HepG2 (cell line): ENCODE measurements at regions not wholly inside any gene's neighbourhood (a gene's known extent, or its start where the extent isn't known, plus 50 kb on each side); places are given as distances from the start of the nearest gene placed in this dataset.
"Not testable (repeated sequence)": the region's sequence is repeated elsewhere in the genome, so short reads cannot be mapped to it uniquely, and the experiment has no call there.

Source experiments
- ATAC-seq: fragments of 200-7000 bp; cut with Tn5 transposase; 3 replicates; pipeline ENCODE4 v1.9.1; 2020; ENCODE audit warnings: mild to moderate bottlenecking, moderate library complexity
- BruUV-seq: library from RNA; stranded (reverse); fragments of 400-500 nt; replicated peaks from 2 replicates; lab custom pipeline; 2021; lab: Mats Ljungman, UMichigan
- CTCF ChIA-PET: fragments of 300-600 bp; formaldehyde crosslinking; extraction: SDS; loops from one replicate; lab custom pipeline; 2021; ENCODE audit warnings: low total read pairs, inconsistent platforms, low intra/inter-chr PET ratio; lab: Yijun Ruan, JAX
- POLR2A ChIA-PET: fragments of 350-600 bp; sonication (Branson Sonifier 250); formaldehyde crosslinking; loops from one replicate; lab custom pipeline; 2020; ENCODE audit warnings: antibody characterized with exemption, inconsistent platforms; lab: Yijun Ruan, JAX
- DNase-seq: peaks from one replicate; pipeline ENCODE4 v3.0.0-alpha.2; 2015; ENCODE audit warnings: low spot score
- FAIRE-seq: peaks from 3 replicates; lab custom pipeline; 2011; peaks lifted over from hg19 to GRCh38; lab: Jason Lieb, UNC
- H2AFZ ChIP-seq: one replicate; pipeline ENCODE4 v1.6.1; 2011; ENCODE audit warnings: low read length, inconsistent platforms
- H3K27ac ChIP-seq: fragments of 300-600 bp; 3 replicates; pipeline ENCODE4 v1.8.0; 2011; ENCODE audit warnings: mixed run types, mild to moderate bottlenecking, mixed read lengths, low read length, inconsistent platforms; ENCODE audit not compliant: insufficient read depth; ENCODE audit errors: extremely low read length
- H3K27me3 ChIP-seq, 2 experiments: fragments of 200-600 bp in 1 of 2; 2 replicates in 1 of 2; 3 replicates in 1 of 2; pipeline versions ENCODE4 v1.6.0 to v1.8.0; 2011; ENCODE audit warnings: low read length in 2 of 2, mild to moderate bottlenecking in 2 of 2, moderate library complexity in 2 of 2, inconsistent platforms in 1 of 2; ENCODE audit not compliant: insufficient read depth in 2 of 2, control insufficient read depth in 1 of 2
- H3K36me3 ChIP-seq, 2 experiments: fragments of 200-600 bp in 1 of 2; replicated peaks in 1 of 2; 2 replicates in 1 of 2; 3 replicates in 1 of 2; pipeline versions ENCODE4 v1.5.1 to v1.8.0; 2011; ENCODE audit warnings: low read length in 2 of 2, inconsistent platforms in 1 of 2; ENCODE audit not compliant: insufficient read depth in 2 of 2, control insufficient read depth in 1 of 2
- H3K4me1 ChIP-seq: 2 replicates; pipeline ENCODE4 v1.5.1; 2012; ENCODE audit warnings: low read length, inconsistent platforms; ENCODE audit not compliant: insufficient read depth
- H3K4me2 ChIP-seq: 2 replicates; pipeline ENCODE4 v1.6.0; 2011; ENCODE audit warnings: low read depth, low read length, inconsistent platforms
- H3K4me3 ChIP-seq, 3 experiments: fragments of 200-600 bp in 1 of 3; sonication (generic), shearing (Covaris generic) in 1 of 3; replicated peaks in 1 of 3; 2 replicates each; pipeline ENCODE4 v1.5.1; 2011 to 2016; ENCODE audit warnings: low read length in 3 of 3, inconsistent platforms in 2 of 3, low read depth in 2 of 3, mild to moderate bottlenecking in 2 of 3, control low read depth in 1 of 3, mixed read lengths in 1 of 3; ENCODE audit not compliant: insufficient read depth in 1 of 3
- H3K79me2 ChIP-seq: one replicate; pipeline ENCODE4 v1.6.1; 2011; ENCODE audit warnings: low read length, inconsistent platforms; ENCODE audit not compliant: insufficient read depth
- H3K9ac ChIP-seq: 2 replicates; pipeline ENCODE4 v1.6.0; 2011; ENCODE audit warnings: mild to moderate bottlenecking, low read depth, low read length, inconsistent platforms; ENCODE audit not compliant: insufficient read depth
- H3K9me3 ChIP-seq: 2 replicates; pipeline ENCODE4 v1.5.1; 2012; ENCODE audit warnings: mild to moderate bottlenecking, low read length
- H4K20me1 ChIP-seq: 2 replicates; pipeline ENCODE4 v1.6.0; 2011; ENCODE audit warnings: inconsistent platforms, mild to moderate bottlenecking, low read length, moderate library complexity; ENCODE audit not compliant: insufficient read depth
- ATF7 ChIP-seq, 2 experiments: fragments of 450-650 bp in 1 of 2; sonication (generic) in 1 of 2; formaldehyde crosslinking in 1 of 2; IDR thresholded peaks; 2 replicates each; pipeline versions ENCODE4 v1.4.0 to v1.6.1; 2016 to 2020; ENCODE audit warnings: antibody characterized with exemption in 1 of 2, mild to moderate bottlenecking in 1 of 2, missing genetic modification reagents in 1 of 2
- CREB1 ChIP-seq, 2 experiments: fragments of 450-650 bp in 1 of 2; IDR thresholded peaks; 2 replicates each; pipeline ENCODE4 v1.6.1; 2016 to 2017; ENCODE audit warnings: control low read depth in 1 of 2, mild to moderate bottlenecking in 1 of 2, missing compliant biosample characterization in 1 of 2, missing genetic modification characterization in 1 of 2
- EZH2 ChIP-seq: conservative IDR thresholded peaks from 2 replicates; pipeline ENCODE4 v1.6.1; 2012; ENCODE audit warnings: mild to moderate bottlenecking, low read depth, low read length, moderate library complexity
- GABPB1 ChIP-seq: IDR thresholded peaks from 2 replicates; pipeline ENCODE4 v1.6.1; 2016; ENCODE audit warnings: mild to moderate bottlenecking, missing genetic modification reagents, moderate library complexity, missing compliant biosample characterization
- SRF ChIP-seq: IDR thresholded peaks from 2 replicates; pipeline ENCODE4 v1.6.1; 2011; ENCODE audit warnings: mild to moderate bottlenecking, low read depth, low read length, moderate library complexity
- ZKSCAN1 ChIP-seq: fragments of 150-350 bp; IDR thresholded peaks from 2 replicates; pipeline ENCODE4 v1.6.1; 2014; ENCODE audit warnings: low read length
- ZNF225 ChIP-seq: sonication (generic); formaldehyde crosslinking; IDR thresholded peaks from 2 replicates; pipeline ENCODE4 v1.4.0; 2020; ENCODE audit warnings: mild to moderate bottlenecking, missing genetic modification reagents
- ZNF280B ChIP-seq: sonication (generic); formaldehyde crosslinking; IDR thresholded peaks from 2 replicates; pipeline ENCODE4 v1.5.0; 2020; ENCODE audit warnings: missing genetic modification reagents, mild to moderate bottlenecking, borderline replicate concordance
- ZNF451 ChIP-seq: sonication (generic); formaldehyde crosslinking; IDR thresholded peaks from 2 replicates; pipeline ENCODE4 v1.5.0; 2020; ENCODE audit warnings: mild to moderate bottlenecking, missing genetic modification reagents
- ZNF800 ChIP-seq: sonication (generic); formaldehyde crosslinking; IDR thresholded peaks from 2 replicates; pipeline ENCODE4 v1.4.0; 2020; ENCODE audit warnings: missing genetic modification reagents
- WGBS: methylation state at CpG from one replicate; pipeline ENCODE4 v1.1.6; 2017; ENCODE audit warnings: low lambda C conversion rate; 5-methylcytosine and 5-hydroxymethylcytosine counted together
- in situ Hi-C: cut with HindIII; loops from 2 replicates; pipeline ENCODE4 v1.10.0; 2017; ENCODE audit warnings: low pct_unique_long_range_greater_than_20kb; ENCODE audit not compliant: extremely low pct_ligation_motif_present
- intact Hi-C: fragments of 100-400 bp; cut with micrococcal nuclease; formaldehyde crosslinking; loops from one replicate; pipeline ENCODE4 v1.10.0; 2022; ENCODE audit not compliant: unreplicated experiment
- TF ChIP-seq, protein P1 (sequence below): fragments of 450-650 bp; IDR thresholded peaks from 2 replicates; pipeline ENCODE4 v1.6.1; 2017

DNA sequence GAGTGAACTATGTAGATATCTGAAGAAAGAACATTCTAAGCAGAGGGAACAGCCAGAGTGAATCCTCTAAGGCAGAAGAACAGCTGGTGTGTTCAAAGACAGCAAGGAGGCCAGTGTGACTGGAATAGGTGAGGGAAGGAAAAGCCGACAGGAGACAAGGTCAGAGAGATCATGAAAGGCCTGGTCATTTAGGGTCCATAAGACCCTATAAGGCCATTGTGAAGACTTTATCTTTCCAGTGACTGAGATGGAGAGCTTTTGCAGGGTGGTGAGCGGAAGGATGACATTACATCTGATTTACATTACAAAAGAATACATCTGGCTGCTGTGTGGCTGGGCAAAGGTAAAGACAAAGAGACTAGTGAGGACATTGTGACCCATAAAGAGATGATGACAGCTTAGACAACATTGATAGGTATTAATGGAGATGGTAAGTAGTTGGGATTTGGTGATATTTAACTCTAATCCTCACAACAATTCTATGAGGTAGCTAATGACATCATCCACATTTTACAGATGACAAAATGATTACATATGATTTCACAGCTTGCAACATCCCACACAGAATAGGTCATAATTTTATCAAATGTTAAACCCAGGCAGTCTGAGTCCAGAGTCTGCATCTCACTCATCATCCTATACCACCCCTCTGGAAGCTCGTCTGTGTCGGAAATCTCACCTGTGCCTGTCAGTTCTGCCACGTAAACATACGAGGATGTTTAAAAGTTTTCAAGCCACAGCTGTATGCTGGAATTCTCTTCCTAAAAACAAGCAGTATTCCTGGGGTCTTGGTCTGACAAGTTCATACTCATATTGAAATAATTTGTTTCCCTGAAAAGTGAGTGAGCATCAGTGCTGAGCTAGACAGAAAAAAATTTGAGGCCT lies 70.2 kb upstream of the PIK3R4 start:
- no peak for DNase-seq
- WGBS, result 18% methylated on average over 6 of the region's 6 CpGs
- intact Hi-C loops, result no loop called here
- in situ Hi-C loops, result no loop called here
- Histone ChIP-seq H3K9ac (no peak overlapping the region), H2AFZ (no peak overlapping the region), H3K27me3 (no peaks in the 10 kb centered on the region)
- CTCF ChIA-PET, result no interaction called here
- TF ChIP-seq ZKSCAN1, result no peak
- TF ChIP-seq CREB1 (IDR thresholded peaks at IDR 0.05), result peak; percentile 57; the same call in 1 of the 2 replicates
- TF ChIP-seq CREB1 (CRISPR knock-in tag; IDR thresholded peaks at IDR 0.05), result no peak
- TF ChIP-seq ZNF225, result no peak
- TF ChIP-seq ZNF451, result no peak
- no peak for TF ChIP-seq GABPB1 (CRISPR knock-in tag)
- no peak for TF ChIP-seq ZNF800 (CRISPR knock-in tag)
- no peak for TF ChIP-seq ZNF280B
- peak; percentile 92 for TF ChIP-seq ATF7 (IDR thresholded peaks at IDR 0.05)
- TF ChIP-seq ATF7 (CRISPR knock-in tag; IDR thresholded peaks at IDR 0.05), result no peak
- TF ChIP-seq, protein P1, sequence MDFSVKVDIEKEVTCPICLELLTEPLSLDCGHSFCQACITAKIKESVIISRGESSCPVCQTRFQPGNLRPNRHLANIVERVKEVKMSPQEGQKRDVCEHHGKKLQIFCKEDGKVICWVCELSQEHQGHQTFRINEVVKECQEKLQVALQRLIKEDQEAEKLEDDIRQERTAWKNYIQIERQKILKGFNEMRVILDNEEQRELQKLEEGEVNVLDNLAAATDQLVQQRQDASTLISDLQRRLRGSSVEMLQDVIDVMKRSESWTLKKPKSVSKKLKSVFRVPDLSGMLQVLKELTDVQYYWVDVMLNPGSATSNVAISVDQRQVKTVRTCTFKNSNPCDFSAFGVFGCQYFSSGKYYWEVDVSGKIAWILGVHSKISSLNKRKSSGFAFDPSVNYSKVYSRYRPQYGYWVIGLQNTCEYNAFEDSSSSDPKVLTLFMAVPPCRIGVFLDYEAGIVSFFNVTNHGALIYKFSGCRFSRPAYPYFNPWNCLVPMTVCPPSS, result no peak
- TF ChIP-seq SRF, result no peak
- no peak for TF ChIP-seq EZH2
- TF ChIP-seq, all 625 proteins: peak for 2
- BruUV-seq, result no TSS peak
- Histone ChIP-seq H3K4me3 (no peak overlapping the region), H4K20me1 (no peaks in the 10 kb centered on the region), H3K4me2 (no peak overlapping the region), H3K79me2 (no peaks in the 10 kb centered on the region), H3K9me3 (no peaks in the 10 kb centered on the region), H3K4me1 (no peaks in the 10 kb centered on the region), H3K36me3 (no peaks in the 10 kb centered on the region), H3K27ac (no peak overlapping the region)
- POLR2A ChIA-PET, result no interaction called here
- no peak for ATAC-seq
- FAIRE-seq, result no peak

GRCh38 chr3:130818066-130818465 lies 71.4 kb upstream of the PIK3R4 start:
- H3K36me3 ChIP-seq, in situ Hi-C loops: not testable (repeated sequence)
- 17% methylated on average over 3 of the region's 3 CpGs for WGBS

More at GRCh38 chr3:130818066-130818465, 71.4 kb upstream of the PIK3R4 start:
- H3K4me3 ChIP-seq, H3K27ac ChIP-seq, H3K9ac ChIP-seq, CTCF ChIA-PET, BruUV-seq, H3K4me2 ChIP-seq, H3K9me3 ChIP-seq, ATAC-seq, H3K79me2 ChIP-seq, H4K20me1 ChIP-seq, FAIRE-seq, DNase-seq, POLR2A ChIA-PET, H2AFZ ChIP-seq, H3K4me1 ChIP-seq, H3K27me3 ChIP-seq, intact Hi-C loops: not testable (repeated sequence)
